HG03457 (cell line): ENCODE measurements at regions not wholly inside any gene's neighbourhood (a gene's known extent, or its start where the extent isn't known, plus 50 kb on each side); places are given as distances from the start of the nearest gene placed in this dataset.
"Not testable (repeated sequence)": the region's sequence is repeated elsewhere in the genome, so short reads cannot be mapped to it uniquely, and the experiment has no call there.

ENCODE experiments used
- ATAC-seq: cut with Tn5 transposase; IDR thresholded peaks from one replicate; pipeline ENCODE4 v1.9.1; 2021; ENCODE audit warnings: moderate number of reproducible peaks; ENCODE audit not compliant: unreplicated experiment

DNA sequence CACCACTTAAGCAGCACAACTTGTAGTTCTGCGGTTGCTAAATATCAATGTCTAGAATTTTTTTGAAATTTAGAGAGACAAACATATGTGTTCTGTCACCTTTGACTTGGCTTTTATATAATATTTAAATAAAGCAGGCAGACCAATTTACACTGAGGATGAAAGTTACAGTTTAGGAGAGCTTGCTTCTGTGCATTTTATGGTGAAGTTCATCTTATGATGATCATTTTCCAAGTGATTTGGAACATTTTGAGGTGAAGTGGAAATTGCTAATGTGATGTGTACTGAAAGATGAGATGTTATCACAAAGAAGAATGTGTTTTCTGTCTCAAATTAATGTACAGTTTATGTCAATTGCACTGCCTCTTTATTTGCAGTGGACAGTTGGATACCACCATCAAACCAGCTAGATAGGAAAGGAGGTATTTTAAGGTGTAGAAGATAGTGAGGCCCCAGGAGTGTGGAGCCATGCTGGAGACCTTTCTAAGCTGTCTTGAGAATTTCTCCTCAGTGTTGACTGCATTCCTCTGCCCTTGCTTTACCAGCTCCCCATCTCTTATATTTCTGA, 461.9 kb downstream of the UTRN start:
- no peak for ATAC-seq

DNA sequence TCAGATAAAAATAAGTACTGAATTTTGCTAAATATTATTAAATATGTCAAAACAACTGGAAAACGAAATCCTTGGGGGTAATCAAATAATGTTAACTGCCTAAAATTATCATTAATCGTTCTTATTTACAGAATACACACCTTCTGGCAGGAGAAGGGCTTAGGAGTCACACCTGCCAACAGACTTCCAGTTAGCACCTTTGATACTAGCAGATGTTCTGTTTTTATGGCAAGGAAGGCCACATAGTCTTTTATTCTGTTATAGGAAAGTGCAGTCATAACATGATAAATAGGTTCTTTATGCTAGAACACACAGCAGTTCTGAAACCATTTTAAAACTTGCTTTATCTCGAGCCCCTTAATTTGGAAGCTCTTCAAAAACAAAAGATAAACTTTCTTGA, 464.1 kb downstream of the UTRN start:
- no peak for ATAC-seq

DNA sequence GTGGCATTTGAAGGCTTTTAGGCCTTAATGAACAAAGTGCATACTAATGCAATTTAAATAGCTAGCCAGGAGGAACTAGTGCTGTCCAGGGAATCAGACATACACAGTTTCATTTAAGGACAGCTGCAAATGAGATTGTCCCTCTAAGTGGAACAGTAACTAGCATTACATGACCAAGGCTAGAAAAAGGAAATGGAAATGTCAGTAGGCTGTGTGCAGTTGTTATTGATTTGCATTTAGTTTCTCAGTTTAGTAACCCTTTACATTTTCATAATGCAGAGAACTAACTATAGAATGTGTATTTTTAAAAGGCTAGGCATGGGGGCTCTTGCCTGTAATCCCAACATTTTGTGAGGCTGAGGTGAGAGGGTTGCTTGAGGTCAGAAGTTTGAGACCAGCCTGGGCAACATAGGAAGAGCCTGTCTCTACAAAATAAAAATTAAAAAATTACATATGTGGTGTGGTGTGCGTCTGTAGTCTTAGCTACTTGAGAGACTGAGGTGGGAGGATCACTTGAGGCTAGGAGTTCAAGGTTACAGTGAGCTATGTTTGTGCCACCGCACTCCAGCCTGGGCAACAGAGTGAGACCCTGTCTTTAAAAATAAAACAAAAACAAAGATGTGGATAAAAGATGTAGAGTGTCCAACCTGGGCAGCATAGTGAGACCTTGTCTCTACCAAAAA, 468.0 kb downstream of the UTRN start:
- peak; percentile 89 for ATAC-seq

DNA sequence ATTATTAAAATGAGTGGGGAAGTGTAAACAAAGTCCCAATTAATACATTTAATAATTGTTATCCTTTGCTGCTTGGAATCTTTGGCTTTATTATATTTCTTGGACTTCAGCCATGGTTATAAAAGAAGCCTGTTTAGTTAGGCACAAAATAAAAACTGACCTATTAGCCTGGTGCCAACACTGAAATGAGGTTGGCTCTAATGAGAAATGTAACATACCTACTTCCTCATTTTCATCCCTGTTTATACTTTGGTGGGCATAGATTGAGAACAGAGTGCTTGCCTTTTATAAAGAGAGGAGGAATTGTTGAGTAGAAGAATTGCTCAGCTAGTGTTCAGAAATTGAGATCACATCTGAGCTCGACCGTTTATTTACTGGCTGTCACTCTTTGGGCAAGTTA, 471.3 kb downstream of the UTRN start:
- no peak for ATAC-seq

DNA sequence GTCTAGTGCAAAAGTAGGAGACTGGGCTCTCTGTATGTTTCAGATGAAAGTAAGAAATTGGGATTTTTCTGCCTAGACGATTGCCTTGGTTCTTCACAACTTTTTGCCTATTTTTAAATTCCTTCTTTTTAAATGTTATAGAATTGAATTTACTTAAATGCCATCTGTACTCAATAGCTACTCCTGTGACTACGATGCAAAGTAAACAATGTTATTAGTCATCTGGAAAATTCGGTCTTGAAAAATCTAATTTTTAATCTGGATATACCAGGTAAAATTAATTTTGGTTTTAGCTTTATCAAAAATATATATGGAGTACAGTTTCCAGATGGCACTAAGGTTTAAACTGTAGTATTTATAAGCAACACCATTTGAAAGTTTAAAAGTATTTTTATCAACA, 472.2 kb downstream of the UTRN start:
- ATAC-seq = no peak

DNA sequence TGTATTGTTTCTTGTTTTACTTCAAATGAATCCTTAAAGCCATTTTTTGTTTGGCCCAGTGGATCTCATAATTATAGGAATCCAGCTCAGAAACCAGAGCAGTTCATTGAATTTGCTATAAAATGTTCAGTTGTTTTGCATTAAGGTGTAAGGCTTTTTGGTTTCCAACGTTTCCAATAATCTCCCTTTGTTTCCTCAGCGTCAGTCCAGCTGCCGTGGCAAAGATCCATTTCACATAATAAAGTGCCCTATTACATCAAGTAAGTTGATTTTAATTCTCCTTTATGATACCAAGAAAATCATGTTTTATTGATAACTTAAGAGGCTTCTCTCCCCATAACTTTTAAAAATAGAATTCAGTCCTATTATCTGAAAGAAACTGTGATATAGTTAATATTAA, 472.6 kb downstream of the UTRN start:
- ATAC-seq = no peak

DNA sequence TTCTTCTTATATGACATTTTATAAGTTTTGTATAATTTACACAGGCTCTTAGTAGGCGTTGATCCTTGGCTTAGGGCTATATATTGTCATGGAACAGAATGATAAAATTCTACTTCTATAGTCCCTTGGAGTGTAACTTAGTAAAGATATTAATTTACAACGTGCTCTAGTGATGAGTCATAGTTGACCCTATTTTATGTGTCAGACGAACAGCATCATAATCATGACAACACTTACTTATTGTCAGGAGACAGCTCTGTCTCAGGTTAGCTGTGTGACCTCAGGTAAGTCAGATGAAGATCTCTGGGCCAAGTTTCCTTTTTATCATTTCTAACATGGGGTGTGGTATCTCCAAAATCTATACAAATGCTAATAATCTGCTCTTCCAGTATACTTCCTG, 473.5 kb downstream of the UTRN start:
- ATAC-seq = no peak

DNA sequence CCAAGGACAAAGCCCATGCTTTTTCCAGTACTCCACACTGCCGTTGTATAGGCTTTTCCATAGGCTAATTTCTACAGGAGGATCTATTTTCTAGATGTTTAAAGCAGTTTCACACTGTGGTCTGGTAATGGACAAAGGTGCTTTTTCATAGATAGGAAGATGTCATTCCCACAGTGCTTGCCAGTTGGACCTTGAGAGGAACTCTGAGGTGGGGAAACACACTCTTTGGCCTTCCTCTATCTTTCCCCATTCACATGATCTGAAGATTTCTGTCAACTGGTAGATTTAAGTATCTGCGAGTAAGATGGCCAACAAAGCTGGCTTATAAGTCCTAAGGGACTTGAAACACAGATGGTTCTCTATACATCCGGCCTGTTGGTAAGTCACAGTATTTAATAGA, 477.3 kb downstream of the UTRN start:
- no peak for ATAC-seq

DNA sequence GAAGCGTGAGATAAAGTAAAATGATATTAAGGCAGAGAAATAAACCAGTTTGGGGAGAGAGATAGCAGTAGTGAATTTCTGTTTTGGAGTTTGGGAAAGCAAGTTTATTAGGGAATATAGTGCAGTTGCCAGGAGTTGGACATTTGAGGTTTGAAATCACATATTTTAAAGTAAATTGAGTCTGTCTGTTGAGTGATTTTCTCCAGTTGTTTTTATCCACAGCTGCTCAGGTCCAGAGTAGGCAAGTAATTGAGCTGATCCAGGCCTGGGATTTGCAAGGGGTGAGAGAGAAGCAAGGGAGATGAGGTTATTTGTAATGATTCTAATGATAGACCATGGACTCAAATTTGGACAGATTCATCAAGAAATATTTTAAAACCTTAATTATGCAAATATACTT, 481.9 kb downstream of the UTRN start:
- no peak for ATAC-seq

DNA sequence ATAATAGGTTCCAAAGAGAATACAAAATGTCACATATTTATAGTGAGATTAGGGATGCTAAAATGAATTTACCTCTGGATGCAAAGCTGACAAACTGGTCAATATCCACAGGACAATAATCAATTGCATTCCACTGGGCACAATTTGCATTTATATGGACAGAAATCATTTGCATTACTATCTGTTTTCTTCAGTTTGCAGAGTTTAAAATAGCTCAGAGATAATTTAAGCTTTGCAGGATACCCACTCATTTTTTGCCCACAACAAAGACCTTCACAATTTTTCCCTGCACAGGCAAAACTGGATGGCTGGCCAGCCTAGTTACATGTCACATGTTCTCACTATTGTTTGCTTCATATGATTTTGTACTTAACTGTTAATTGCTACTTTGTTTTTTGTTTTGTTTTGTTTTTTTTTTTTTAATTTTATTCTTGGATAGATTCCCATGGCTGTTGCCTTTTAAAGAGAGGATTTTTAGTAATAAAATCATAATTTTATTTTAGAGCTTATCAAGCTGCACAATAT, 483.5 kb downstream of the UTRN start:
- ATAC-seq = no peak

DNA sequence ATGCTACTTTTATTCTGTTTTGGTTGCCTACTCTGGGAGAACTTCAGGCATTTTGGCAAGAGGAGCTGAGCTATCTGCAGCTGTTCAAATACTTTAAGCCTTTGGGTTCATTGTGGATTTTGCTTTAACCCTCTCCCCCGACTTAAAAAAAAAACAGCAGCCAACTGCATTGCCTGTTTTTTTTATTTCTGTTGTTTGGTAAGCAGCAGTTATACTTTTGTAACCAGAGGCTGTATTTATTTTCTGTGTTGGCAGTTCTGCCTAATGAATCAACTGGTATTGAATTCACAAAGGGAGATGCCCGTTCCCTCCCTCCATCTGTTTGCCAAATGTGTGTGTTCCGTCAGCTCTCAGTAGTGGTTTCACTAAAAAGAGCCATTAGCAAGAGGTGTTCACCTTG, 484.0 kb downstream of the UTRN start:
- ATAC-seq = no peak

DNA sequence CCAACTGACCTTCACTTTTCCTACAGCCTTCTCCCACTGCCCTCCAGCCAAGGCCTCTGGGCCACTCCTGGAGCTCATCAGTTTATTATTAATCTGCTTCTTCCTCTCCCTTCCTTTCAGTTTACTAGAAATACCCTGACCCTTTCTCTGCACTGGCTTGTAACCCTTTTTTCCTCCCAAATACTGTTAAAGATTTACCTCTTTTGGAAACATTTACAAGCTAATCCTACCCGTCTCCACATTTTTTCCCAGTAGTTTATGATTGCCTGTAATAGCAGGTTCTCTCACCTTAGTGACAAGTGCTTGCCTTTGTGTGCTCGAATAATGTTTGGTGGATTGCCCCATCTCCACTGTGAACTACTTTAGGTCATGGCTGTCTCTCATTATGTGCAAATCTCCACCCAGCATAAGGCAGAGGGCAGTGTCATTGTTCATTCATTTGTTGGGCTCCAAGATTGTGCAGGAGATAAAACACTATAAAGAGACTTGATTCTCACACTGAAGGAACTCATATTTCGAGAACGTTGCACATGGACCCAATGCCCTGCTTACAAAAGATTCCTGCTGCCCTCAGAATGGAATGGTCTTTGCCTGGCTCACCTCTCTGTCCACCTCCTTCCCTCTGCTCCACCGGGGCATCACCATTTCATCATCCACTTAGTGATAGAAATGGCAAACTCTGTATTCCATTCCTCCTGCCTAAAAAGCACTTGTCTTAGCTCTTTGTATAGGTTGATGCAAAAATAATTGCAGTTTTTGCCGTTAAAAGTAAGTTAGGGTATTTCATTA, 491.1 kb downstream of the UTRN start:
- ATAC-seq = no peak

DNA sequence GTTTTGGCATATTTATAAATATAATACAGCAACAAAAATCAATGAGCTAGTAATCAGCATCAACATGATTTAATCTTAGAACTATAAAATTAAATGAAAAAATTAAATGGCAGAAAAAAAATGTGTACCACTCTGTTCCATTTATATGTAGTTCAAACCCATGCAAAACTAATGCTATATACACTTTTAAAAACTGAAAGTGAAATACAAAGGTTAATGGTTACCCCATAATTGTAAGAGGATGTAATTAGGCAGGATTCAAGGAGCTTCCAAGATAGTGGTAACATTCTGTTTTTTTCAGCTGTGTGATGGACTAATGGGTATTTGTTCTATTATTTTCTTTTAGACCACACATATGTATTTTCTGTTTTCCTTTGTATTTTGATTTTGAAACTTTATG, 492.1 kb downstream of the UTRN start:
- ATAC-seq = peak; percentile 77

DNA sequence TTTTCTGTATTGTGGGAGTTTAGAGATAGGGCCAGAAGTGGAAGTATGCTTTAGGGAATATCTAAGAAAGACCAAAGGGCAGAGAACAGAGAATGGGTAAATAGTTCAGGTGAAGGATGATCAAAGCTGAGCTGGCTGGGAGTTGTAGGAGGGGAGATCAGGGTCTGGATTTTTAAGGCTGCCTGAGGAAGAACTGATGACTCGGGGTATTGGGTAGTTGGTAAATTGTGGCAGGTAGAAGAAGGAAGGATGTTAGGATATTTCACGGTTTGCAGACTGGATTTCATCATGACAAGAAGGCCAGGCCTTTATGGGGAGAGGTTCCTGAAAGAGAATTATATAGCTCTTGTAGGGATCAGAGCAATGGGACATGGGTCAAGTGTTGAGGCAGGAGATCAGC, 492.9 kb downstream of the UTRN start:
- no peak for ATAC-seq

DNA sequence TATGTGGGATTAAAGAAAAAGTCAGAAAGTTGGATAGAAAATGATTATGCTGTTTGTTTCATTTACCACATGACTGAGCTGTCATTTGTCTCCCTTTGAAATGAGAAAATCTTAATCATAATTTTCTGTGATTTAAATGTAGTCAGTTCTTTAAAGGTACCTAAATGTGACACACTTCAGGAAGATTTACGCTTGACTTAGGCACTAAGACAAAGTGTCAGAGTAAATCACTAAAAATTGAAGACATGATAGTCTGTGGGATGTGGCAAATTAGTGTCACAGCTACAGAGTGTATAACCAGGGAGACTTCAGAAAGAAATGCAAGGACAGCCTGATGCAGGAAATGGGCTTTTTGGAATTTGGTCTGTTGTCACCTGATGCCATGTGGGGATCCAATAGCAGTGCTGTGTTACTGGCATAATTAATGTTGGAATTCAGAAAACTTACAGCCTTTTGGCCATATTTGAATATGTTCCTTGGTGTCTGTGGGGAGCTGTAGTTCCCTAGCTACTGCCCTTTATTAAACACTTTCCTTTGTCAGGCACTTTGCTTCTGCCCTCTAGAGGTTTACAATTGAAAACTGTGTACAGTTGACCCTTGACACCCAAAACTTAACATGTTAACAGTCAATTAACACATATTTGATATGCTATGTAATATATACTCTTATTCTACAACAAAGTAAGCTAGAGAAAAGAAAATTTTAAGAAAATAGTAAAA, 493.8 kb downstream of the UTRN start:
- ATAC-seq = no peak

DNA sequence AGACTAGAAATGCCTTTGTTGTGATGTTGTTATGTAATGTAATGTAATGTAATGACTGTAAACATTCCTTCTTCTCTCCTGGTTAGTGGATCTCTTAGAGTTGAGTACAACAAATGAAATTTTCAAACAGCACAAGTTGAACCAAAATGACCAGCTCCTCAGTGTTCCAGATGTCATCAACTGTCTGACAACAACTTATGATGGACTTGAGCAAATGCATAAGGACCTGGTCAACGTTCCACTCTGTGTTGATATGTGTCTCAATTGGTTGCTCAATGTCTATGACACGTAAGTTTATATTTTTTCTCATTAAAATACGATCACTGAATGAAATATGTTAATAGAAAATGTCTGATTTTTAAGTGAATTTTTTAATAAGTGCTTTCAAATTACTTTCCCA, 496.7 kb downstream of the UTRN start:
- ATAC-seq = no peak

DNA sequence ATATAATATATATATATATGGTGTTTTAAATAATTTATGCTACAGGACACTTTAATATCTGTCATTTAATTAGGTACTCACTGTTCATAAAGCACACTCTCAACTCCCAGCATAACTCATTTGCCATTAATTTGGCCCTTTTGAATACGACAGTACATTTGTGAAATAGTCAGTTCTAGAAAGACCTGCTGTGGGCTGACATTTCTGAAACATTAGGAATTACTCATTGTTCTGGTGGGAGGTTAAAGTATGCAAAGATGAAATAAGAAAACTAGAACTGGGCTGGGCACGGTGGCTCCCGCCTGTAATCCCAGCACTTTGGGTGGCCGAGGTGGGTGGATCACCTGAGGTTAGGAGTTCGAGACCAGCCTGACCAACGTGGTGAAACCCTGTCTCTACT, 497.5 kb downstream of the UTRN start:
- no peak for ATAC-seq

DNA sequence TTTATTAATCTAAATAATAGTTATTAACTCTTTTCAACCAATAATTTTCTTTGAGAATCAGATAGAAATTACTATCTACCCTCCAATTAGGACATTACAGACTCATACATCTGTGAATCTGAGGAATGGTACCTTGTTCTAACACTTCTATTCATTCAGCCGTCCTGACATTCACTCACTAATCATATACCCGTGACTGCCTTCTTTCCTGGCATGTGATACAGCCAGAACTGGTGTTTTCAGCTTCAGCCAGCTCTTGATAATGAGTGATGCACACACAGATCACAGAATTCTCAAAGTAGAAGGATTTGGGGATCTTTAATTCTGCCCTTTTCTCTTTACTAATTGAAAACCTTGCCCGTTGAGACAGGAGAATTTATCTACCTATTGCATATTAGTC, 499.9 kb downstream of the UTRN start:
- no peak for ATAC-seq

DNA sequence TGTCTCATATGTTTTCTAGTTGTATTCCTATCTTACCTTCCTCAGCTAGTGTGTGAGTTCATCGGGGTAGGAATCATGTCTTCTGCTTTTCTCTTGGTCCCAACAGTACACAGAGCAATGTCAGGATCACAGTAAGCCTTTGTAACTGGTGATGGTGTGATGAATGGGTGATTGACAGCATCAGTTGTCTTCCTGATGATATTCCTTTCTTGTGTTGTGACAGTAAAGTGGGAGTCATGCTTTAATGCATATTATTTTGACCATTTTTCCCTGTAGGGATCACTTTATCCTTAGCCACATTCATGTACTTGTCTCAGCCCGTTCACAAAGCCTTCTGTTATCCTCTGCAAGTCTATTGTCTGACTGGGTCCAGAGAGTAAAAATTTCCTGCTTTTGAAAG, 501.7 kb downstream of the UTRN start:
- no peak for ATAC-seq

DNA sequence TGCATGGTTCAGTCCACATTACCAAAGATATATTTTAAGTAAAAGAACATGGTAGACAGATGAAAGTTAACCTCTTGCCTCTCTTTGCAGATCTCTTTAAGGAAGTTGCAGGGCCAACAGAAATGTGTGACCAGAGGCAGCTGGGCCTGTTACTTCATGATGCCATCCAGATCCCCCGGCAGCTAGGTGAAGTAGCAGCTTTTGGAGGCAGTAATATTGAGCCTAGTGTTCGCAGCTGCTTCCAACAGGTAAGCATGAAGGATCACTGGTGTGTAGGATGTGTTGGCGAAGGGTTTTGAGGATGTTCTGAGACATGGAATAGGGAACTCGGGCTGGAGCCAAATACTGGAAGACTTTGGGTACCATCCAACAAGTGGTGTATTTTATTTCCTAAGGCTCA, 508.6 kb downstream of the UTRN start:
- ATAC-seq = no peak

DNA sequence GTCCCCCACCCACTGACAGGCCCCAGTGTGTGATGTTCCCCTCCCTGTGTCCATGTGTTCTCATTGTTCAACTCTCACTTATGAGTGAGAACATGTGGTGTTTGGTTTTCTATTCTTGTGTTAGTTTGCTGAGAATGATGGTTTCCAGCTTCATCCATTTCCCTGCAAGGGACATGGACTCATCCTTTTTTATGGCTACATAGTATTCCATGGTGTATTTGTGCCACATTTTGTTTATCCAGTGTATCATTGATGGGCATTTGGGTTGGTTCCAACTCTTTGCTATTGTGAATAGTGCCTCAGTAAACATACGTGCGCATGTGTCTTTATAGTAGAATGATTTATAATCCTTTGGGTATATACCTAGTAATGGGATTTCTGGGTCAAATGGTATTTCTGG, 509.9 kb downstream of the UTRN start:
- not testable (repeated sequence) for ATAC-seq

DNA sequence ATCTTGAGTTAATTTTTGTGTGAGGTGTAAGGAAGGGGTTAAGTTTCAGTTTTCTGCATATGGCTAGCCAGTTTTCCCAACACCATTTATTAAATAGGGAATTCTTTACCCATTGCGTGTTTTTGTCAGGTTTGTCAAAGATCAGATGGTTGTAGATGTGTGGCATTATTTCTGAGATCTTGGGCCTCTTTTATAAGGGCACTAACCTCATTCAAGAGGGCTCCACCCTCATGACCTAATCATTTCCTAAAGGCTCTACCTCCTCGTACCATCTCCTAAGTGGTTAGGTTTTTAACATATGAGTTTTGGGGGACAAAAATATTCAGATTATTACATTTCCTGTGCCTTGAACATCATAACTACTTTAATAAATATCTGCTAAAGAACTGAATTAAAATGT, 510.9 kb downstream of the UTRN start:
- ATAC-seq = no peak
